A549 (cell line): ENCODE measurements at regions not wholly inside any gene's neighbourhood (a gene's known extent, or its start where the extent isn't known, plus 50 kb on each side); places are given as distances from the start of the nearest gene placed in this dataset.

Experiments used
- ATAC-seq, 2 experiments: fragments of 200-7000 bp in 1 of 2; fragments of >200 bp in 1 of 2; cut with Nextera tagmentation in 1 of 2; cut with Tn5 transposase in 1 of 2; 3 replicates each; pipeline versions ENCODE4 v1.8.0 to v1.9.1; 2018 to 2020; ENCODE audit warnings: mild to moderate bottlenecking in 1 of 2, moderate library complexity in 1 of 2
- CTCF ChIA-PET: fragments of 300-600 bp; sonication (Branson Sonifier 250); formaldehyde crosslinking; extraction: SDS; loops from one replicate; lab custom pipeline; 2021; ENCODE audit warnings: antibody characterized with exemption, inconsistent platforms; lab: Yijun Ruan, JAX
- POLR2A ChIA-PET: fragments of 350-600 bp; formaldehyde crosslinking; extraction: SDS; loops from one replicate; lab custom pipeline; 2021; ENCODE audit warnings: antibody characterized with exemption, inconsistent platforms; lab: Yijun Ruan, JAX
- DNase-seq, 2 experiments: peaks; one replicate each; pipeline versions ENCODE4 v3.0.0 to v3.0.0-alpha.2; 2011 to 2016; ENCODE audit warnings: low read depth in 1 of 2, low spot score in 1 of 2
- FAIRE-seq: peaks from 2 replicates; lab custom pipeline; 2011; peaks lifted over from hg19 to GRCh38; lab: Jason Lieb, UNC
- H3K27ac ChIP-seq, 2 experiments: fragments of >200 bp; sonication (Bioruptor Twin); formaldehyde crosslinking; 3 replicates each; pipeline ENCODE4 v1.5.1; 2016 to 2017
- H3K4me1 ChIP-seq: fragments of >200 bp; sonication (Bioruptor Twin); formaldehyde crosslinking; 3 replicates; pipeline ENCODE4 v1.6.1; 2016
- H3K4me2 ChIP-seq: fragments of >200 bp; sonication (Bioruptor Twin); formaldehyde crosslinking; 3 replicates; pipeline ENCODE4 v1.6.1; 2016
- H3K4me3 ChIP-seq: fragments of >200 bp; sonication (Bioruptor Twin); formaldehyde crosslinking; 3 replicates; pipeline ENCODE4 v1.5.1; 2016
- H3K9me3 ChIP-seq: fragments of >200 bp; sonication (Bioruptor Twin); formaldehyde crosslinking; 3 replicates; pipeline ENCODE4 v1.6.1; 2016
- ATOH8 ChIP-seq: fragments of 250-450 bp; sonication (Bioruptor Pico); IDR thresholded peaks from 2 replicates; pipeline ENCODE4 v1.5.0; 2020; ENCODE audit warnings: low read depth, mild to moderate bottlenecking, moderate library complexity
- CBX2 ChIP-seq: fragments of 200-600 bp; sonication (generic); IDR thresholded peaks from 2 replicates; pipeline ENCODE4 v1.6.1; 2016; ENCODE audit warnings: low read depth, mild to moderate bottlenecking, borderline replicate concordance
- CBX8 ChIP-seq: fragments of 200-600 bp; sonication (generic); IDR thresholded peaks from 2 replicates; pipeline ENCODE4 v1.6.1; 2016
- CHD2 ChIP-seq: fragments of 150-350 bp; IDR thresholded peaks from 2 replicates; pipeline ENCODE4 v1.6.1; 2014; ENCODE audit warnings: low read length; ENCODE audit not compliant: partially characterized antibody
- CTCF ChIP-seq: fragments of >200 bp; sonication (Bioruptor Twin); formaldehyde crosslinking; IDR thresholded peaks from 3 replicates; pipeline ENCODE4 v1.5.1; 2016
- EP300 ChIP-seq, 2 experiments: fragments of >200 bp; sonication (Bioruptor Twin); formaldehyde crosslinking; IDR thresholded peaks; 2 replicates in 1 of 2; 3 replicates in 1 of 2; pipeline ENCODE4 v1.6.1; 2016 to 2017
- FOSB ChIP-seq: fragments of 250-450 bp; sonication (Bioruptor Pico); IDR thresholded peaks from 2 replicates; pipeline ENCODE4 v1.5.0; 2020; ENCODE audit warnings: mild to moderate bottlenecking, moderate library complexity
- FOXS1 ChIP-seq: fragments of 250-450 bp; sonication (Bioruptor Pico); IDR thresholded peaks from 2 replicates; pipeline ENCODE4 v1.5.0; 2020; ENCODE audit warnings: mild to moderate bottlenecking, moderate library complexity
- GATA3 ChIP-seq: IDR thresholded peaks from 2 replicates; pipeline ENCODE4 v1.6.1; 2012; ENCODE audit warnings: borderline replicate concordance
- HOXA7 ChIP-seq: fragments of 250-450 bp; sonication (Bioruptor Pico); IDR thresholded peaks from 2 replicates; pipeline ENCODE4 v1.5.0; 2020; ENCODE audit warnings: mild to moderate bottlenecking, moderate library complexity
- JUNB ChIP-seq: fragments of >200 bp; sonication (Bioruptor Twin); formaldehyde crosslinking; IDR thresholded peaks from 2 replicates; pipeline ENCODE4 v1.6.1; 2016
- KDM1A ChIP-seq: fragments of 200-600 bp; sonication (generic); IDR thresholded peaks from 2 replicates; pipeline ENCODE4 v1.6.1; 2016; ENCODE audit warnings: low read depth, mild to moderate bottlenecking
- KDM5A ChIP-seq: fragments of 200-600 bp; sonication (generic); IDR thresholded peaks from 2 replicates; pipeline ENCODE4 v1.6.1; 2016; ENCODE audit warnings: antibody characterized with exemption, mild to moderate bottlenecking
- MAZ ChIP-seq: fragments of 150-350 bp; IDR thresholded peaks from 2 replicates; pipeline ENCODE4 v1.6.1; 2014; ENCODE audit warnings: antibody characterized with exemption, low read depth, low read length, borderline replicate concordance
- NFE2L2 ChIP-seq: fragments of 150-350 bp; conservative IDR thresholded peaks from 2 replicates; pipeline ENCODE4 v1.6.1; 2014; ENCODE audit warnings: low read length
- PHF8 ChIP-seq: fragments of 200-600 bp; sonication (generic); IDR thresholded peaks from 2 replicates; pipeline ENCODE4 v1.6.1; 2016; ENCODE audit warnings: low read depth, mild to moderate bottlenecking, antibody characterized with exemption, moderate library complexity, borderline replicate concordance
- REST ChIP-seq: fragments of 200-600 bp; sonication (generic); IDR thresholded peaks from 2 replicates; pipeline ENCODE4 v1.6.1; 2016; ENCODE audit warnings: antibody characterized with exemption, mild to moderate bottlenecking, moderate library complexity
- SMC3 ChIP-seq: fragments of >200 bp; sonication (Bioruptor Twin); formaldehyde crosslinking; IDR thresholded peaks from 3 replicates; pipeline ENCODE4 v1.6.1; 2018; ENCODE audit warnings: inconsistent platforms
- SREBF2 ChIP-seq: fragments of 450-650 bp; IDR thresholded peaks from 2 replicates; pipeline ENCODE4 v1.6.1; 2014; ENCODE audit warnings: mild to moderate bottlenecking, moderate library complexity
- TP53 ChIP-seq: fragments of 250-450 bp; sonication (Bioruptor Pico); IDR thresholded peaks from 2 replicates; pipeline ENCODE4 v1.5.0; 2021; ENCODE audit warnings: mild to moderate bottlenecking, moderate library complexity
- ZFP36 ChIP-seq: fragments of 450-650 bp; IDR thresholded peaks from 2 replicates; pipeline ENCODE4 v1.6.1; 2014; ENCODE audit warnings: borderline replicate concordance; ENCODE audit not compliant: partially characterized antibody
- WGBS: methylation state at CpG from one replicate; pipeline ENCODE4 v1.1.6; 2017; ENCODE audit errors: missing lambda C conversion rate; 5-methylcytosine and 5-hydroxymethylcytosine counted together
- TF ChIP-seq, protein P1 (sequence below): fragments of >200 bp; sonication (Bioruptor Twin); formaldehyde crosslinking; IDR thresholded peaks from 2 replicates; pipeline ENCODE4 v1.6.1; 2016
- TF ChIP-seq, protein P2 (sequence below): fragments of >200 bp; sonication (Bioruptor Twin); formaldehyde crosslinking; IDR thresholded peaks from 3 replicates; pipeline ENCODE4 v1.6.1; 2016

DNA sequence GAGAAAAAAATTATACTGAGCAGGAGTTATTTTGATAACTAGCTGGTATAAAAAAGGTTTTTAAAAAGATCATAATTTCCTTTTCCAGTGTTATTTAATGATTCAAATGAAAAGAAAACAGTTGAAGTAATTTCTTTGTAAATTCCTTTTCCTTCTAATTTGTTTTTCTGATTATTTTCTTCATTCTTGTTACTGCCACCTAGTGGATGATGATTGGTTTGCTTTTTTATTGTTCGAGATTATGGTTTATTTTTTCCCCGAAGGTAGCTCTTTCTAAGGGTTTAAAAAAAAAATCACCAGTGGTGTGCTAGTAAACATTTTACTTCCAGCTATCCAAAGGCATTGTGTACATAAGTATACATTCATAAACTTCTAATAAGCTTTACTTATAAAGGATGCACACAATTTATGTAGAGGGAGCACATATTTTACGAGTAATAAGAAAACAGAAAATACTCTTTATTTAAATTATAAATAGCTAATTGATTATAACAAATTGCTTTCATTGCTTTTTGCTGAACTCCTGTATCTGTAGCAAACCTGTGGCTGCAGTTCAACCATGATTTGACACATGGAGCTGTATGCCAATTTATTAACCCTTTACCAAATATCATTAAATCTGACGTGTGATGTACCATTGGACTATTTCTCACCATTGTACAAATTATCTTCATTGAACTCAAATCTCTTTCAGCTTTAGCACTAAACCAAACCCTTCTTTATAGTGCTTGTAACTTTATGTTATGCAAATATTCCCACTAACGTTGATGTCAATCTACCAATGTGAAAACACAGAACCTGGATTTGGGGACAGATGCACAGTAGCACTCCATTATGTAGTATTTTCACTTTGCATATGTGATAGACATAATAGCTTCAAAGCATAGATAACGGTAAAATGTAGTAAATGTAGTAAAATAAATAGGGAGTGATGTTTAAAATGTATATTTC, 97.8 kb upstream of the ANK2 start:
- Histone ChIP-seq H3K9me3 (no peaks in the 10 kb centered on the region), H3K4me3 (no peak overlapping the region), H3K4me1 (no peaks in the 10 kb centered on the region), H3K27ac (no peak overlapping the region)
- DNase-seq (no peak), FAIRE-seq (no peak)
- CTCF ChIA-PET: interaction anchor here (0.7 to 1.8 kb wide), 4 partner anchors 11 to 186 kb away, joined by 4 to 9 read pairs (median 4); no protein-coding TSS in a partner anchor
- peak; percentile 43 for TF ChIP-seq CTCF
- TF ChIP-seq SMC3: peak; percentile 21; the same call in 1 of the 3 replicates
- TF ChIP-seq KDM1A: no peak
- TF ChIP-seq, all 56 proteins: peak for 2
- 33% methylated on average over 6 of the region's 6 CpGs for WGBS
- no peak for ATAC-seq
- peak overlapping the region; percentile 42; the same call in 2 of the 3 replicates for H3K4me2 ChIP-seq
- POLR2A ChIA-PET: no interaction called here

DNA sequence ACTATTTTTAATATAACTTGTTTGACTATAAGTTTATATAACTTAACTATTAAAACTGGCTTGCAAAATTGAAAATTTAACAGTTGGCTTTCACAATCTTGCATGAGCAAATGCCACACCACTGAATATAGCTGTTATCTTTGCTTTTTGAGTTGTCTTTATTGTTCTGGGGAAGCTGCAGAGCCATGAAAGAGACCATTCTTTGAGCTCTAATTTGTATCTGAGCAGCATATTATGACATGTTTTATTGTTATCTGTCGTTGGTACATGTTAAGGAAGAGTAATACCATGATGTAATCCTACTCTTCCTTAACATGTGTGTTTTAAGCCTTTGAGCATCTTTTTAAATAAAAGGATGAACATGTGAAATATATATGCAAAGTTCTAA, 97.1 kb upstream of the ANK2 start:
- no peaks in the 10 kb centered on the region for H3K9me3 ChIP-seq
- TF ChIP-seq CHD2 (no peak), ZFP36 (no peak), JUNB (no peak), KDM1A (no peak)
- TF ChIP-seq, all 56 proteins: peak for 0
- Histone ChIP-seq H3K4me2 (no peak overlapping the region), H3K4me1 (no peaks in the 10 kb centered on the region), H3K4me3 (no peak overlapping the region), H3K27ac (no peak overlapping the region)
- POLR2A ChIA-PET: no interaction called here
- ATAC-seq: no peak
- FAIRE-seq: no peak
- WGBS: 9% methylated on average over 1 of the region's 1 CpG
- CTCF ChIA-PET: interaction anchor here (1.3 to 1.8 kb wide), 2 partner anchors 11 to 14 kb away, joined by 4 to 9 read pairs; no protein-coding TSS in a partner anchor
- DNase-seq: no peak

- no peak for DNase-seq
- Histone ChIP-seq H3K9me3 (no peaks in the 10 kb centered on the region), H3K4me1 (no peaks in the 10 kb centered on the region), H3K27ac (no peak overlapping the region), H3K4me2 (no peak overlapping the region), H3K4me3 (no peak overlapping the region)
- no peak for TF ChIP-seq SREBF2
- TF ChIP-seq CBX8: no peak
- TF ChIP-seq FOXS1: no peak
- TF ChIP-seq HOXA7 (CRISPR knock-in tag): no peak
- TF ChIP-seq GATA3: no peak
- no peak for TF ChIP-seq TP53 (CRISPR knock-in tag)
- no peak for TF ChIP-seq ATOH8 (CRISPR knock-in tag)
- no peak for TF ChIP-seq NFE2L2
- TF ChIP-seq PHF8: no peak
- no peak for TF ChIP-seq FOSB (CRISPR knock-in tag)
- no peak for TF ChIP-seq REST
- TF ChIP-seq, protein P1, sequence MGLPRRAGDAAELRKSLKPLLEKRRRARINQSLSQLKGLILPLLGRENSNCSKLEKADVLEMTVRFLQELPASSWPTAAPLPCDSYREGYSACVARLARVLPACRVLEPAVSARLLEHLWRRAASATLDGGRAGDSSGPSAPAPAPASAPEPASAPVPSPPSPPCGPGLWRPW: no peak
- TF ChIP-seq, protein P2, sequence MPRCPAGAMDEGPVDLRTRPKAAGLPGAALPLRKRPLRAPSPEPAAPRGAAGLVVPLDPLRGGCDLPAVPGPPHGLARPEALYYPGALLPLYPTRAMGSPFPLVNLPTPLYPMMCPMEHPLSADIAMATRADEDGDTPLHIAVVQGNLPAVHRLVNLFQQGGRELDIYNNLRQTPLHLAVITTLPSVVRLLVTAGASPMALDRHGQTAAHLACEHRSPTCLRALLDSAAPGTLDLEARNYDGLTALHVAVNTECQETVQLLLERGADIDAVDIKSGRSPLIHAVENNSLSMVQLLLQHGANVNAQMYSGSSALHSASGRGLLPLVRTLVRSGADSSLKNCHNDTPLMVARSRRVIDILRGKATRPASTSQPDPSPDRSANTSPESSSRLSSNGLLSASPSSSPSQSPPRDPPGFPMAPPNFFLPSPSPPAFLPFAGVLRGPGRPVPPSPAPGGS: no peak
- no peak for TF ChIP-seq CBX2
- TF ChIP-seq MAZ: no peak
- no peak for TF ChIP-seq KDM5A
- no peak for TF ChIP-seq ZFP36
- no peak for TF ChIP-seq EP300 (IDR thresholded peaks at IDR 0.05)
- no peak for TF ChIP-seq CHD2
- CTCF ChIA-PET: interaction anchor here (0.6 kb wide), 1 partner anchor 120 kb away, joined by 3 read pairs; no protein-coding TSS in a partner anchor
- no peak for FAIRE-seq
- WGBS: 21% methylated on average over 3 of the region's 3 CpGs
- POLR2A ChIA-PET: no interaction called here
- ATAC-seq: no peak
These were observed 96.2 kb upstream of the ANK2 start for GRCh38 chr4:112953262-112953661.
